22Rv1 (cell line): ENCODE measurements at regions not wholly inside any gene's neighbourhood (a gene's known extent, or its start where the extent isn't known, plus 50 kb on each side); places are given as distances from the start of the nearest gene placed in this dataset.

ENCODE experiments used
- H3K27ac ChIP-seq: fragments of 450-650 bp; 2 replicates; pipeline ENCODE4 v1.5.1; 2017
- ZFX ChIP-seq: fragments of 450-650 bp; IDR thresholded peaks from 2 replicates; pipeline ENCODE4 v1.6.1; 2017; ENCODE audit warnings: antibody characterized with exemption, borderline replicate concordance
- TF ChIP-seq, protein P1 (sequence below): fragments of 450-650 bp; IDR thresholded peaks from 2 replicates; pipeline ENCODE4 v1.5.1; 2017; ENCODE audit warnings: mild to moderate bottlenecking

DNA sequence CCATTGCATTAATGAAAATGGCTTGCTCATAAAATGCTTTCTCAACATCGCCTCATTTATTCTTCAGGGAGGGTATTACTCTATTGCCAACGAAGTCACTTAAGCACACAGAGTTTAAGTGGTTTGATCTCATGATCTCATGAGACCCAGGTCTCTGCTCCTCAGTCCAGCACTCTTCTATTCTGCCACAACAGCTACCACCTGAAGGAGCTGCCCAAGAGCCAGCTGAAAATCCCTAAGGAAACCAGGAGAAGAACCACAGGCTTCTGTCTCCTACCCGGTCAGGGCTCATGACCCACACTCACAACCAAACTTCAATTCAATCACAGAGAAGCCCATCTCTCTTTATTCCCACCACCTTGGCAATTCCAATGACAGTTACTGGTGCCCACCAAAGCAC is 85.5 kb upstream of the GPM6B start:
- no peak for TF ChIP-seq ZFX
- TF ChIP-seq, protein P1, sequence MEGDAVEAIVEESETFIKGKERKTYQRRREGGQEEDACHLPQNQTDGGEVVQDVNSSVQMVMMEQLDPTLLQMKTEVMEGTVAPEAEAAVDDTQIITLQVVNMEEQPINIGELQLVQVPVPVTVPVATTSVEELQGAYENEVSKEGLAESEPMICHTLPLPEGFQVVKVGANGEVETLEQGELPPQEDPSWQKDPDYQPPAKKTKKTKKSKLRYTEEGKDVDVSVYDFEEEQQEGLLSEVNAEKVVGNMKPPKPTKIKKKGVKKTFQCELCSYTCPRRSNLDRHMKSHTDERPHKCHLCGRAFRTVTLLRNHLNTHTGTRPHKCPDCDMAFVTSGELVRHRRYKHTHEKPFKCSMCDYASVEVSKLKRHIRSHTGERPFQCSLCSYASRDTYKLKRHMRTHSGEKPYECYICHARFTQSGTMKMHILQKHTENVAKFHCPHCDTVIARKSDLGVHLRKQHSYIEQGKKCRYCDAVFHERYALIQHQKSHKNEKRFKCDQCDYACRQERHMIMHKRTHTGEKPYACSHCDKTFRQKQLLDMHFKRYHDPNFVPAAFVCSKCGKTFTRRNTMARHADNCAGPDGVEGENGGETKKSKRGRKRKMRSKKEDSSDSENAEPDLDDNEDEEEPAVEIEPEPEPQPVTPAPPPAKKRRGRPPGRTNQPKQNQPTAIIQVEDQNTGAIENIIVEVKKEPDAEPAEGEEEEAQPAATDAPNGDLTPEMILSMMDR = no peak

DNA sequence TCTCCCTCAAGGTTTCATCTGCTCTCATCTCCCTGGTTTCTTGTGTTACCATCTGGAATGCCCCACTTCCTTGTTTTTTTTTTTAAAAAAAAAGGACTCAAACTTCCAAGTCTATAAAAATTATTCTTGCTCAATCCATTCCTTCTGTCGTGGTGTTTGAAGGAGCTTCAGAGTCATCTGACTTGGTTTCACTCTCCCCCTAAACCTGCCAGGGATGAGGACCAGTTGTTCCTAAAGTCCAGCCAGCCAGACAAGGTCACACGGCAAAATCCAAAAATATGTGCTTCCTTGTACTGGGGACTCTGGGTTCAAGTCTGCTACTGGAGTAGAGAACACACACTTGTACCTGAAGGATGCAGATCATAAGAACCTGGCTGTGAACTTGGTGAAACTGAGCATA is 84.5 kb upstream of the GPM6B start:
- TF ChIP-seq, protein P1 = no peak
- no peak for TF ChIP-seq ZFX
- H3K27ac ChIP-seq = no peak overlapping the region

More for the DNA sequence above, 85.5 kb upstream of the GPM6B start:
- no peak overlapping the region for H3K27ac ChIP-seq

DNA sequence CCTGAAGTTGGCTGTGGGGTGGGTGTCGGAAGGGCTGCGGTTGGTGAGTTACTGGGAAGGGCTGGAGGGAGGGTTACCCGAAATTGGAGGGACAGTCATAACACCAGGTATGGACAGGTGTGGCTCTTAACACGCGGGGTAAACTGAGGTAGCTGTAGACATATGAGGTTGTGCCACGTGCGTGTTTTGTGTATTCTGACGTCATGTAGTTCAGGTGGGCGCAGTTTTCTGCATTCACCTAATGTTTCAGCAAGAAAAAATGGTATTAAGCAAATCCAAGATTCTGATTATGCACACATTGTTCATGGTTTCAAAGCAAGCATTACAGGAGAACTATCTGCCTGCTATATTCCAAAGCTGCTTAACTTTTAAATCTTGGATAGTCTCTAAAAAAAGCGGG is 83.5 kb upstream of the GPM6B start:
- no peak overlapping the region for H3K27ac ChIP-seq
- TF ChIP-seq ZFX = no peak
- TF ChIP-seq, protein P1 = no peak

DNA sequence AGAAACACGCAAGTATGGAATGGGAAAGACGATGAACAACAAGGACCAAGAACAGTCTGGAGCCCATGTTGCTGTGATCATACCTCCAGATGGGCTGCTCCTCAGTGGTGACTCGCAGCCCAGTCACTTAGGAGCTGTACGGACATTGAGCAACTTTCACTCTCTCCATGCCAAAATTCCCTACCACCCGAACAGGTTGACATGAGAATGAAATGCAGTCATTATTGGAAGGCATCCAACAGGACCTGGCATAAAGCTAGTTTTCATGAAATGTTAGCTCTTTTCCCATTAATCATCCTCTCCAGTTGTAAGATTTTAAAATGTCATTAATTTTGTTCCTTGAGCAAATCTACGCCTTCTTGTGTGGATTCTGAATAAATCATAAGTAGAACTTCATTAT is 82.7 kb upstream of the GPM6B start:
- no peak overlapping the region for H3K27ac ChIP-seq
- TF ChIP-seq, protein P1 = no peak
- no peak for TF ChIP-seq ZFX

DNA sequence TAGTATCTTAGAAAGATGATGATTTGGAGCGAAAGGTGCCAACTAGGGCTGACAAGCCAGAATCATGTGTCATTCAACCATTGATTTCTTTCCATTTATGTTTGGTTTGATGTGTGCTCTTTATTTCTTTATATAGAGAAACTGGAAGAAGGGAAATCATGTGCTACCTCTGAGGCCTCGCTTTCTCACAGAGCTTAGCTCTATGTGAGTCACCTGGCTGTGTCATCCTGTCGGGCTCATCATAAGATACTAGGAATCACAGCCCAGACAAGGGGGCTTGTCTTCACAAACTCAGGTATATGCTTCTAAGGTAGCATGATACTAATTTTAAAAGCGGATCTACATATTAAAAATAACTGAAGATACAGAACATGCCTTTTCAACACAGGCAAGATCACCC is 81.7 kb upstream of the GPM6B start:
- H3K27ac ChIP-seq = no peak overlapping the region
- TF ChIP-seq ZFX = no peak
- TF ChIP-seq, protein P1 = no peak

DNA sequence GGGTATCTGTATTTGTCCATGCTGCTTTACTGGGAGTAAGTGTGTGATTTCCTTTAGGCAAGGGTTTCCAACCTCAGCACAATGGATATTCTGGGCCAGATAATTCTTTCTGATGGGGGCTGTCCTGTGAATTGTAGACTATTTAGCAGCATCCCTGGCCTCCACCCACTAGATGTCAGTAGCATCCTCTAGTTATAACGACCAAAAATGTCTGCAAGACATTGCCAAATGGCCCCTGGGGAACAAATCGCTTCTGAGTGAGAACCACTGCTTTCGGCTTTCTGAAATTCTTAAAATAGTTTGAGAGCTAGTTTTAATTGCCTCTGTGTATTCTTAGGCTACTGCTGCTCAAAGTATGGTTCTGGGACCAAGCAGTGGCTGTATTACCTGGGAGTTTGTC is 81.2 kb upstream of the GPM6B start:
- no peak overlapping the region for H3K27ac ChIP-seq
- TF ChIP-seq, protein P1 = peak; percentile 32
- no peak for TF ChIP-seq ZFX

DNA sequence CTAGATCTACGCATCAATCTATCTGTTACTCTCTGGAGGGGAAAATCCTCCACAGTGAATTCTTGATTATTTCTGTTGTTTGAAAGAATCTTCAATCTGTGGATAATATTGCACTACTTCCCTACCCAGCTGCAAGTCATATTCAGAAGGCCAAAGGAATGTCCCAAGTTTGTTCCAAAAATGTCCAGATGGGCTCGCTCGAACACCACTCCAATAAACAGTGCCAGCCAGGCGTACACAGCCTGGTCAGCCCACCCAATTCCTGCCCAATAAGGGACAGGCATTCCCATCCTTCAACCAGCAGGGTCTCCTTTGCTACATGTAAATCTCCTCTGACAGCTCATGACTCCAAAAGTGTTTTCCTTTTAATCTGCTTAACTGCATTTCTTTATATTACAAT is 80.7 kb upstream of the GPM6B start:
- no peak for TF ChIP-seq ZFX
- TF ChIP-seq, protein P1 = no peak
- no peak overlapping the region for H3K27ac ChIP-seq
